Urinary bladder (tissue), 3 donors: ENCODE measurements at regions not wholly inside any gene's neighbourhood (a gene's known extent, or its start where the extent isn't known, plus 50 kb on each side); places are given as distances from the start of the nearest gene placed in this dataset.

Experiments
- DNase-seq: peaks from one replicate; pipeline ENCODE4 v3.0.0-alpha.2; 2015; ENCODE audit errors: extremely low spot score
- H3K27ac ChIP-seq: one replicate; pipeline ENCODE4 v1.5.1; 2013; ENCODE audit warnings: low read depth, mild to moderate bottlenecking, moderate library complexity
- H3K36me3 ChIP-seq: one replicate; pipeline ENCODE4 v1.6.1; 2013; ENCODE audit warnings: mild to moderate bottlenecking, moderate library complexity; ENCODE audit not compliant: insufficient read depth
- H3K4me1 ChIP-seq: one replicate; pipeline ENCODE4 v1.6.1; 2013; ENCODE audit warnings: mild to moderate bottlenecking, moderate library complexity; ENCODE audit not compliant: insufficient read depth
- H3K4me3 ChIP-seq: one replicate; pipeline ENCODE4 v1.5.1; 2013; ENCODE audit warnings: low read depth, low read length
- WGBS: extraction: QIAGEN DNeasy Blood & Tissue Kit; methylation state at CpG from one replicate; pipeline ENCODE4 v1.1.7; 2013; 5-methylcytosine and 5-hydroxymethylcytosine counted together
- donor health status: healthy with polysubstance abuse.
- donor health status: healthy.

- no peaks in the 10 kb centered on the region for H3K36me3 ChIP-seq
- H3K27ac ChIP-seq: no peak overlapping the region
- no peaks in the 10 kb centered on the region for H3K4me1 ChIP-seq
- 2% methylated on average over 33 of the region's 33 CpGs for WGBS
- DNase-seq: no peak
- peak overlapping the region; percentile 10 for H3K4me3 ChIP-seq
Measured at GRCh38 chr12:127381043-127381668, 885.8 kb upstream of the TMEM132C start.

- no peaks in the 10 kb centered on the region for H3K4me1 ChIP-seq
- H3K36me3 ChIP-seq: no peaks in the 10 kb centered on the region
- 52% methylated on average over 6 of the region's 6 CpGs for WGBS
- no peak overlapping the region for H3K4me3 ChIP-seq
- H3K27ac ChIP-seq: no peak overlapping the region
- DNase-seq: no peak
Measured at GRCh38 chr12:127381681-127382080, 885.3 kb upstream of the TMEM132C start.

GRCh38 chr12:127383281-127383680 is 883.7 kb upstream of the TMEM132C start:
- no peak for DNase-seq
- no peak overlapping the region for H3K4me3 ChIP-seq
- 62% methylated on average over 8 of the region's 8 CpGs for WGBS
- no peaks in the 10 kb centered on the region for H3K36me3 ChIP-seq
- no peaks in the 10 kb centered on the region for H3K4me1 ChIP-seq
- no peak overlapping the region for H3K27ac ChIP-seq

GRCh38 chr12:127386723-127387122 is 880.2 kb upstream of the TMEM132C start:
- Histone ChIP-seq H3K4me3 (no peak overlapping the region), H3K36me3 (no peaks in the 10 kb centered on the region), H3K4me1 (no peaks in the 10 kb centered on the region), H3K27ac (no peak overlapping the region)
- no peak for DNase-seq
- 85% methylated on average over 5 of the region's 5 CpGs for WGBS

- DNase-seq: no peak
- no peak overlapping the region for H3K4me3 ChIP-seq
- no peaks in the 10 kb centered on the region for H3K36me3 ChIP-seq
- WGBS: 77% methylated on average over 7 of the region's 7 CpGs
- no peaks in the 10 kb centered on the region for H3K4me1 ChIP-seq
- H3K27ac ChIP-seq: no peak overlapping the region
Measured at GRCh38 chr12:127388985-127389384, 878.0 kb upstream of the TMEM132C start.

GRCh38 chr12:127389923-127390322 is 877.0 kb upstream of the TMEM132C start:
- DNase-seq: no peak
- Histone ChIP-seq H3K4me1 (no peaks in the 10 kb centered on the region), H3K27ac (no peak overlapping the region), H3K36me3 (no peaks in the 10 kb centered on the region), H3K4me3 (no peak overlapping the region)
- 5% methylated on average over 2 of the region's 2 CpGs for WGBS

GRCh38 chr12:127393465-127393864 is 873.5 kb upstream of the TMEM132C start:
- 60% methylated on average over 4 of the region's 4 CpGs for WGBS
- no peaks in the 10 kb centered on the region for H3K4me1 ChIP-seq
- no peak for DNase-seq

GRCh38 chr12:127393896-127394295 is 873.1 kb upstream of the TMEM132C start:
- no peak for DNase-seq
- no peak overlapping the region for H3K27ac ChIP-seq
- H3K4me1 ChIP-seq: no peaks in the 10 kb centered on the region
- WGBS: 60% methylated on average over 2 of the region's 2 CpGs
- H3K36me3 ChIP-seq: no peaks in the 10 kb centered on the region
- no peak overlapping the region for H3K4me3 ChIP-seq

More at GRCh38 chr12:127393465-127393864, 873.5 kb upstream of the TMEM132C start:
- Histone ChIP-seq H3K36me3 (no peaks in the 10 kb centered on the region), H3K4me3 (no peak overlapping the region), H3K27ac (no peak overlapping the region)

GRCh38 chr12:127396734-127397133 is 870.2 kb upstream of the TMEM132C start:
- WGBS: 76% methylated on average over 5 of the region's 5 CpGs
- no peaks in the 10 kb centered on the region for H3K4me1 ChIP-seq
- H3K27ac ChIP-seq: no peak overlapping the region
- H3K36me3 ChIP-seq: no peaks in the 10 kb centered on the region
- no peak overlapping the region for H3K4me3 ChIP-seq
- no peak for DNase-seq

GRCh38 chr12:127398016-127398710 is 868.8 kb upstream of the TMEM132C start:
- no peaks in the 10 kb centered on the region for H3K4me1 ChIP-seq
- no peak overlapping the region for H3K4me3 ChIP-seq
- no peak overlapping the region for H3K27ac ChIP-seq
- 23% methylated on average over 10 of the region's 10 CpGs for WGBS
- H3K36me3 ChIP-seq: no peaks in the 10 kb centered on the region
- DNase-seq: no peak

- Histone ChIP-seq H3K27ac (no peak overlapping the region), H3K36me3 (no peaks in the 10 kb centered on the region), H3K4me3 (no peak overlapping the region), H3K4me1 (no peaks in the 10 kb centered on the region)
- WGBS: 60% methylated on average over 3 of the region's 3 CpGs
- DNase-seq: no peak
Measured at GRCh38 chr12:127399451-127399850, 867.5 kb upstream of the TMEM132C start.

GRCh38 chr12:127400221-127400620 is 866.7 kb upstream of the TMEM132C start:
- 64% methylated on average over 5 of the region's 5 CpGs for WGBS
- no peak overlapping the region for H3K27ac ChIP-seq
- no peak overlapping the region for H3K4me3 ChIP-seq
- no peak for DNase-seq
- H3K4me1 ChIP-seq: no peaks in the 10 kb centered on the region
- no peaks in the 10 kb centered on the region for H3K36me3 ChIP-seq

- no peak for DNase-seq
- Histone ChIP-seq H3K36me3 (no peaks in the 10 kb centered on the region), H3K4me3 (no peak overlapping the region), H3K4me1 (no peaks in the 10 kb centered on the region), H3K27ac (no peak overlapping the region)
- 71% methylated on average over 2 of the region's 2 CpGs for WGBS
Measured at GRCh38 chr12:127401005-127401404, 866.0 kb upstream of the TMEM132C start.

GRCh38 chr12:127401536-127401935 is 865.4 kb upstream of the TMEM132C start:
- no peak overlapping the region for H3K4me3 ChIP-seq
- WGBS: 71% methylated on average over 5 of the region's 5 CpGs
- DNase-seq: no peak
- H3K36me3 ChIP-seq: no peaks in the 10 kb centered on the region
- no peaks in the 10 kb centered on the region for H3K4me1 ChIP-seq
- no peak overlapping the region for H3K27ac ChIP-seq
